Neuronal stem cell (in vitro differentiated cells): ENCODE measurements at regions not wholly inside any gene's neighbourhood (a gene's known extent, or its start where the extent isn't known, plus 50 kb on each side); places are given as distances from the start of the nearest gene placed in this dataset.

Experiments
- DNase-seq: peaks from one replicate; pipeline ENCODE4 v3.0.0-alpha.2; 2013; ENCODE audit warnings: low spot score
- H2AFZ ChIP-seq: one replicate; pipeline ENCODE4 v1.6.1; 2013; ENCODE audit warnings: mild to moderate bottlenecking, low read length, inconsistent platforms
- H2AK5ac ChIP-seq: 2 replicates; pipeline ENCODE4 v1.6.1; 2013; ENCODE audit warnings: low read depth, mild to moderate bottlenecking, inconsistent platforms, low read length, moderate library complexity, mixed read lengths
- H2BK120ac ChIP-seq: 2 replicates; pipeline ENCODE4 v1.6.1; 2013; ENCODE audit warnings: low read depth, mild to moderate bottlenecking, inconsistent platforms, low read length, moderate library complexity, mixed read lengths
- H2BK12ac ChIP-seq: one replicate; pipeline ENCODE4 v1.6.1; 2013; ENCODE audit warnings: low read length, inconsistent platforms
- H2BK15ac ChIP-seq: 2 replicates; pipeline ENCODE4 v1.6.1; 2013; ENCODE audit warnings: mild to moderate bottlenecking, low read length, inconsistent platforms, mixed read lengths
- H2BK5ac ChIP-seq: one replicate; pipeline ENCODE4 v1.6.1; 2013; ENCODE audit warnings: inconsistent platforms, mild to moderate bottlenecking, low read length, moderate library complexity
- H3K14ac ChIP-seq: one replicate; pipeline ENCODE4 v1.6.1; 2013; ENCODE audit warnings: low read length, inconsistent platforms
- H3K18ac ChIP-seq: 2 replicates; pipeline ENCODE4 v1.6.1; 2013; ENCODE audit warnings: low read length, inconsistent platforms
- H3K23ac ChIP-seq: 2 replicates; pipeline ENCODE4 v1.6.1; 2013; ENCODE audit warnings: low read depth, mild to moderate bottlenecking, mixed read lengths, low read length, inconsistent platforms; ENCODE audit not compliant: poor library complexity
- H3K27ac ChIP-seq: replicated peaks from 3 replicates; pipeline ENCODE4 v1.5.1; 2013; ENCODE audit warnings: low read length, inconsistent platforms
- H3K27me3 ChIP-seq, 3 experiments: 2 replicates each; pipeline ENCODE4 v1.6.1; 2013; ENCODE audit warnings: low read length in 3 of 3, mild to moderate bottlenecking in 2 of 3, inconsistent platforms in 1 of 3, low read depth in 1 of 3, mixed read lengths in 1 of 3, moderate library complexity in 1 of 3; ENCODE audit not compliant: control insufficient read depth in 3 of 3, insufficient read depth in 3 of 3
- H3K36me3 ChIP-seq, 2 donors: replicated peaks in 1 of 2; 2 replicates each; pipeline ENCODE4 v1.6.1; 2013; ENCODE audit warnings: low read length in 2 of 2; ENCODE audit not compliant: control insufficient read depth in 2 of 2, insufficient read depth in 2 of 2
- H3K4ac ChIP-seq: 2 replicates; pipeline ENCODE4 v1.6.1; 2013; ENCODE audit warnings: inconsistent platforms, mild to moderate bottlenecking, low read length, moderate library complexity
- H3K4me1 ChIP-seq, 2 donors: 1 replicate in 1 of 2; 2 replicates in 1 of 2; pipeline ENCODE4 v1.6.1; 2013; ENCODE audit warnings: low read length in 2 of 2, low read depth in 1 of 2; ENCODE audit not compliant: control insufficient read depth in 2 of 2, insufficient read depth in 1 of 2
- H3K4me2 ChIP-seq: one replicate; pipeline ENCODE4 v1.6.1; 2013; ENCODE audit warnings: mild to moderate bottlenecking, low read length, inconsistent platforms; ENCODE audit not compliant: insufficient read depth, poor library complexity, severe bottlenecking
- H3K4me3 ChIP-seq, 2 donors: 2 replicates each; pipeline ENCODE4 v1.5.1; 2013; ENCODE audit warnings: low read length in 2 of 2, mild to moderate bottlenecking in 2 of 2, inconsistent platforms in 1 of 2, moderate library complexity in 1 of 2
- H3K79me1 ChIP-seq: one replicate; pipeline ENCODE4 v1.6.1; 2013; ENCODE audit warnings: low read depth, mild to moderate bottlenecking, inconsistent platforms, low read length, moderate library complexity
- H3K9ac ChIP-seq: one replicate; pipeline ENCODE4 v1.6.1; 2013; ENCODE audit warnings: mild to moderate bottlenecking, low read depth, low read length, inconsistent platforms; ENCODE audit not compliant: poor library complexity
- H3K9me3 ChIP-seq, 2 donors: replicated peaks in 1 of 2; 2 replicates each; pipeline versions ENCODE3 to v1.6.1; 2013; ENCODE audit warnings: low read length in 2 of 2, mild to moderate bottlenecking in 2 of 2, inconsistent platforms in 1 of 2, low read depth in 1 of 2, mixed read lengths in 1 of 2, moderate library complexity in 1 of 2; ENCODE audit not compliant: control insufficient read depth in 2 of 2, insufficient read depth in 1 of 2
- H4K8ac ChIP-seq: one replicate; pipeline ENCODE4 v1.6.1; 2013; ENCODE audit warnings: low read depth, mild to moderate bottlenecking, inconsistent platforms, low read length, moderate library complexity
- H4K91ac ChIP-seq: one replicate; pipeline ENCODE4 v1.6.1; 2013; ENCODE audit warnings: low read length, low read depth, mild to moderate bottlenecking, inconsistent platforms; ENCODE audit not compliant: poor library complexity
- WGBS, 2 donors: extraction: QIAGEN DNeasy Blood & Tissue Kit; methylation state at CpG; one replicate each; pipeline ENCODE4 v1.1.7; 2013; ENCODE audit warnings: missing lambda C conversion rate in 2 of 2, mixed read lengths in 1 of 2; ENCODE audit not compliant: insufficient read length in 2 of 2, insufficient replicate concordance in 1 of 2; ENCODE audit errors: extremely low coverage in 2 of 2; 5-methylcytosine and 5-hydroxymethylcytosine counted together

GRCh38 chr5:8332666-8333445 lies 463.9 kb downstream of the MTRR start:
- no peak for DNase-seq
- H3K9ac ChIP-seq = no peak overlapping the region
- H3K18ac ChIP-seq = peak overlapping the region; percentile 44
- no peak overlapping the region for H3K4ac ChIP-seq
- H3K79me1 ChIP-seq = no peaks in the 10 kb centered on the region
- no peak overlapping the region for H2BK120ac ChIP-seq
- no peak overlapping the region for H4K8ac ChIP-seq
- H4K91ac ChIP-seq = no peak overlapping the region
- H3K4me3 ChIP-seq = no peak overlapping the region
- WGBS, 2 donors = no CpG with 5 or more reads among the region's 11 CpGs
- H3K14ac ChIP-seq = no peak overlapping the region
- no peak overlapping the region for H3K27ac ChIP-seq
- no peak overlapping the region for H2AFZ ChIP-seq
- no peaks in the 10 kb centered on the region for H3K9me3 ChIP-seq
- no peaks in the 10 kb centered on the region for H3K27me3 ChIP-seq
- no peaks in the 10 kb centered on the region for H3K4me1 ChIP-seq
- H2AK5ac ChIP-seq = peak overlapping the region; percentile 47
- no peaks in the 10 kb centered on the region for H3K36me3 ChIP-seq
- no peak overlapping the region for H2BK5ac ChIP-seq
- no peak overlapping the region for H2BK15ac ChIP-seq
- H3K23ac ChIP-seq = no peak overlapping the region
- H2BK12ac ChIP-seq = no peak overlapping the region
- no peak overlapping the region for H3K4me2 ChIP-seq

- no peak for DNase-seq
- Histone ChIP-seq H4K91ac (no peak overlapping the region), H2BK5ac (no peak overlapping the region), H3K27ac (no peak overlapping the region), H2BK120ac (no peak overlapping the region), H3K4me2 (no peak overlapping the region), H3K4ac (no peak overlapping the region), H3K18ac (no peak overlapping the region), H3K27me3 (no peaks in the 10 kb centered on the region), H3K79me1 (no peaks in the 10 kb centered on the region), H3K14ac (no peak overlapping the region), H3K4me3 (no peak overlapping the region), H3K9me3 (no peaks in the 10 kb centered on the region), H2BK15ac (no peak overlapping the region), H3K36me3 (no peaks in the 10 kb centered on the region), H2AFZ (no peak overlapping the region), H2AK5ac (no peak overlapping the region), H4K8ac (no peak overlapping the region), H3K23ac (no peak overlapping the region), H3K9ac (no peak overlapping the region), H3K4me1 (no peaks in the 10 kb centered on the region), H2BK12ac (no peak overlapping the region)
- WGBS, 2 donors = no CpG with 5 or more reads among the region's 5 CpGs
Measured at GRCh38 chr5:8333485-8333884, 464.5 kb downstream of the MTRR start.

- Histone ChIP-seq H2BK120ac (no peak overlapping the region), H4K91ac (no peak overlapping the region), H3K27ac (no peak overlapping the region), H3K23ac (no peak overlapping the region), H3K36me3 (no peaks in the 10 kb centered on the region), H3K9me3 (no peaks in the 10 kb centered on the region), H3K4me2 (no peak overlapping the region), H3K4me1 (no peaks in the 10 kb centered on the region), H4K8ac (no peak overlapping the region), H3K4ac (no peak overlapping the region), H2AFZ (no peak overlapping the region), H3K18ac (no peak overlapping the region), H3K4me3 (no peak overlapping the region), H3K79me1 (no peaks in the 10 kb centered on the region), H2AK5ac (no peak overlapping the region), H2BK12ac (no peak overlapping the region), H3K9ac (no peak overlapping the region), H2BK5ac (no peak overlapping the region), H3K27me3 (no peaks in the 10 kb centered on the region), H2BK15ac (no peak overlapping the region), H3K14ac (no peak overlapping the region)
- no peak for DNase-seq
- WGBS, 2 donors = no CpG with 5 or more reads among the region's 1 CpG
Measured at GRCh38 chr5:8333977-8334376, 465.0 kb downstream of the MTRR start.

GRCh38 chr5:8340261-8340660 lies 471.3 kb downstream of the MTRR start:
- Histone ChIP-seq H2BK120ac (no peak overlapping the region), H3K4ac (no peak overlapping the region), H3K14ac (no peak overlapping the region), H2BK5ac (no peak overlapping the region), H3K9me3 (no peaks in the 10 kb centered on the region), H4K8ac (no peak overlapping the region), H3K27me3 (no peaks in the 10 kb centered on the region), H3K79me1 (no peaks in the 10 kb centered on the region), H2BK12ac (no peak overlapping the region), H3K4me3 (peak overlapping the region in 1 of 2 donors; percentile 4), H3K9ac (no peak overlapping the region), H2AFZ (no peak overlapping the region), H3K36me3 (no peaks in the 10 kb centered on the region), H2AK5ac (no peak overlapping the region), H3K4me1 (no peaks in the 10 kb centered on the region), H3K18ac (peak overlapping the region; percentile 58), H2BK15ac (no peak overlapping the region), H4K91ac (no peak overlapping the region), H3K27ac (no peak overlapping the region), H3K4me2 (no peak overlapping the region), H3K23ac (no peak overlapping the region)
- WGBS, 2 donors = no CpG with 5 or more reads among the region's 3 CpGs
- no peak for DNase-seq
